Colonic mucosa (tissue), 4 donors: ENCODE measurements at regions not wholly inside any gene's neighbourhood (a gene's known extent, or its start where the extent isn't known, plus 50 kb on each side); places are given as distances from the start of the nearest gene placed in this dataset.

Experiments
- DNase-seq: peaks from one replicate; pipeline ENCODE4 v3.0.0-alpha.2; 2020
- H3K27ac ChIP-seq: fragments of 200-600 bp; one replicate; pipeline ENCODE4 v1.8.0; 2021
- H3K27me3 ChIP-seq: fragments of 200-600 bp; one replicate; pipeline ENCODE4 v1.8.0; 2021
- H3K36me3 ChIP-seq: fragments of 200-600 bp; one replicate; pipeline ENCODE4 v1.8.0; 2021
- H3K4me1 ChIP-seq: fragments of 200-600 bp; one replicate; pipeline ENCODE4 v1.8.0; 2021; ENCODE audit warnings: mild to moderate bottlenecking
- H3K4me3 ChIP-seq: fragments of 200-600 bp; one replicate; pipeline ENCODE4 v1.8.0; 2021
- H3K9ac ChIP-seq, 2 donors: one replicate each; pipeline ENCODE4 v1.7.0; 2013; ENCODE audit warnings: control low read depth in 2 of 2, low read depth in 2 of 2, low read length in 2 of 2
- H3K9me3 ChIP-seq: fragments of 200-600 bp; one replicate; pipeline ENCODE4 v1.8.0; 2021
- CTCF ChIP-seq: fragments of 200-600 bp; IDR thresholded peaks from one replicate; pipeline ENCODE4 v1.8.0; 2022; ENCODE audit warnings: antibody characterized with exemption, mild to moderate bottlenecking
- intact Hi-C: fragments of 100-400 bp; cut with DNase I; formaldehyde crosslinking; loops from one replicate; pipeline ENCODE4 v1.14.1; 2022
- donor health status: healthy.
- donor health status: DM: no; HTN: no; CAD: no.
- donor health status: DM: no; HTN: no; CAD: no.

- DNase-seq = no peak
- no peaks in the 10 kb centered on the region for H3K27me3 ChIP-seq
- H3K36me3 ChIP-seq = no peaks in the 10 kb centered on the region
- no peaks in the 10 kb centered on the region for H3K9me3 ChIP-seq
- no peak overlapping the region for H3K9ac ChIP-seq
- H3K27ac ChIP-seq = no peak overlapping the region
- H3K4me1 ChIP-seq = no peaks in the 10 kb centered on the region
- no peak for TF ChIP-seq CTCF
- intact Hi-C loops = no loop called here
- H3K4me3 ChIP-seq = no peak overlapping the region
Measured at GRCh38 chr5:156186760-156187159, 140.2 kb upstream of the SGCD start.

- TF ChIP-seq CTCF = no peak
- no peaks in the 10 kb centered on the region for H3K27me3 ChIP-seq
Measured at GRCh38 chr5:156188016-156188415, 138.9 kb upstream of the SGCD start.

DNA sequence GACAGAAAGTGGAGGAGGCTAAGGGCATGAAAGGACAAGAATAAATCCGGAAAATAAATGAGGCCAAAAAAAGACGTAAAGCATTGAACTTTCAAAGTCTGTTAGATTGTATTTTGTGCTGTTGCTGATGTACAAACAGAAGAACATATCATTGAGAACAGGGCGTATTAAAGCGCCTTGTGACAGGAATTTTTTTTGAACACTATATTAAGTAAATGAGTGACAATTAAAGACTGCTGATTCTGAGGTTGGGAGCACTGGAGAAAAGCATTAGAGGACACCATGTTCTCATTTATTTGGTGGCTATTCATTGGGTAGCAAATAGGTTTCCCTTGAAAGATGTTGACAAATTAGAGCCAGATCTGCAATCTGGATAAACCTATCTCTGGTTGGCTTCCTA is 137.3 kb upstream of the SGCD start:
- TF ChIP-seq CTCF = no peak
- no peaks in the 10 kb centered on the region for H3K4me1 ChIP-seq
- H3K9ac ChIP-seq = no peak overlapping the region
- no peaks in the 10 kb centered on the region for H3K36me3 ChIP-seq
- DNase-seq = no peak
- no peak overlapping the region for H3K27ac ChIP-seq
- intact Hi-C loops = no loop called here
- H3K4me3 ChIP-seq = no peak overlapping the region
- H3K9me3 ChIP-seq = no peaks in the 10 kb centered on the region
- H3K27me3 ChIP-seq = no peaks in the 10 kb centered on the region

More at GRCh38 chr5:156188016-156188415, 138.9 kb upstream of the SGCD start:
- H3K9me3 ChIP-seq = no peaks in the 10 kb centered on the region
- no peaks in the 10 kb centered on the region for H3K36me3 ChIP-seq
- no peak overlapping the region for H3K27ac ChIP-seq
- no peaks in the 10 kb centered on the region for H3K4me1 ChIP-seq
- intact Hi-C loops = no loop called here
- no peak overlapping the region for H3K4me3 ChIP-seq
- H3K9ac ChIP-seq = no peak overlapping the region
- DNase-seq = no peak

DNA sequence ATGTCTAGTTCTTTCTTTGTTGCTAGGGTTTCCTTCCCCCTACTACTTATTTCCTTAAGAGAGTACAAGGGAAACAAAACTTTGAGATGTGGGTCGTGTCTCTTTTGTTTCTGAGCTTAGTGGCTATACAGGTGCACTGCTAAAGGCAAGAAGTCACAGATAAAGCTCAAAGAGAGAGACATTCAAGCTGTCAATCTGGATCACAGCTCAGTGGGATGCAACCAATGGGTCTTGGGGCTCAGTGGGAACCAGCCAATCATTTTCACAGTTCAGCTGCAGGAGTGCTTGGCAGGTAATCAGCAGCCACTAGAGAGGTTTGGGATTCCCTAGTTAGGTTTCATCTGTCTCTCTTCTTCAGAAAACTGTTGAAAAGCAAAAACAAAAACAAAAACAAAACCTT is 135.4 kb upstream of the SGCD start:
- Histone ChIP-seq H3K9me3 (no peaks in the 10 kb centered on the region), H3K36me3 (no peaks in the 10 kb centered on the region), H3K4me3 (no peak overlapping the region), H3K4me1 (no peaks in the 10 kb centered on the region), H3K27ac (no peak overlapping the region), H3K9ac (no peak overlapping the region), H3K27me3 (no peaks in the 10 kb centered on the region)
- TF ChIP-seq CTCF = no peak
- intact Hi-C loops = no loop called here
- DNase-seq = no peak

- no peaks in the 10 kb centered on the region for H3K9me3 ChIP-seq
- no peaks in the 10 kb centered on the region for H3K36me3 ChIP-seq
- no peak overlapping the region for H3K27ac ChIP-seq
- TF ChIP-seq CTCF = no peak
- intact Hi-C loops = no loop called here
- H3K4me3 ChIP-seq = no peak overlapping the region
- no peaks in the 10 kb centered on the region for H3K27me3 ChIP-seq
- DNase-seq = no peak
- H3K4me1 ChIP-seq = no peaks in the 10 kb centered on the region
- no peak overlapping the region for H3K9ac ChIP-seq
Measured at GRCh38 chr5:156197042-156197635, 129.8 kb upstream of the SGCD start.

DNA sequence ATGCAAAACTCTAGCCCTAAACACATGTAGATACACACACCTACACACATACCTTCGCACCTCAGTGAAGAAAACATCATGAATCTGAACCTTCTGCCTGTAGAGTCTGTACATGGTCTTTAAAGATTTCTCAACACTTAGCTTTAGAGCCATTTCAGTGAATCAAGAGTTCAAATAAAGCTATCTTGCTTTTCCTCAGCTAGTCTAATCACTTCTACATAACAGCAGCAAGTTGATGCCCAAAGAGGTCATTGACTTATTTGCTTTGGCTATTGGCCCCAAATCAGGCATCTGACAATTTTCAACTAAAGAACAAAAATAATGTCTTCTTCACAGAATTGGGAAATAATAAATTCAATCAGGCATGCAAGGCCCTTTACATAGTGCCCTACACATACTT is 127.9 kb upstream of the SGCD start:
- Histone ChIP-seq H3K27ac (no peak overlapping the region), H3K9ac (no peak overlapping the region), H3K9me3 (no peaks in the 10 kb centered on the region), H3K36me3 (no peaks in the 10 kb centered on the region), H3K27me3 (no peaks in the 10 kb centered on the region), H3K4me3 (no peak overlapping the region), H3K4me1 (no peaks in the 10 kb centered on the region)
- no peak for DNase-seq
- intact Hi-C loops = no loop called here
- TF ChIP-seq CTCF = no peak
